GM19239 (cell line): ENCODE measurements at regions not wholly inside any gene's neighbourhood (a gene's known extent, or its start where the extent isn't known, plus 50 kb on each side); places are given as distances from the start of the nearest gene placed in this dataset.

ENCODE experiments used
- DNase-seq: peaks from one replicate; pipeline ENCODE4 v3.0.0; 2011; ENCODE audit warnings: low spot score; ENCODE audit not compliant: insufficient read length
- FAIRE-seq: peaks from 2 replicates; lab custom pipeline; 2011; peaks lifted over from hg19 to GRCh38; lab: Jason Lieb, UNC

DNA sequence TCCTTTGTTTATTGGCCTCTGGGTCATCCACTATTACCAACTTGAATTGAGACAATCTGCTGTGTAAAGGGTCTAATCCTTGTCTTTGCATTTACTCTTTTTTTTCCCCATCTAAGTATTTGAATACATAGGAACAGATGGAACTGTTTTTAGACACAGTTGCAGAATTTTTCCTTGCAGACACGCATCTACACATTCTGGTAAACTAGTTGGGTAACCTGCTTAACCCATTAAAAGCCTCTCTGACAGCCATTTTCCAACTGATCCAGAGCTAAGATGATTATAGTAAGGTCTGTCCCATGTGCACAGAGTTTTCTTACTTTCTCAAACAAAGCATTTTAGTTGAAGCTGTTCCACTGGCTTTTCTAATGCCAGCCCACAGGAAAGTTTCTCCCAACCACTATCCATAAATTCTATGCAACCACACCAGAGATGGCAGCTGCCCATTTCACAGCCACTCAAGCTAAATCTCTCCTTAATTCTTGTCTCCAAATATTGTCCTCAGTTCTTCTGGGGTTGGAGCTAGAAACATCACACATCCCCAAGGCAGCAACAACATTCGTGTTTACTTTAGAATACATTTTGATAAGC lies 492.1 kb downstream of the MAFB start:
- no peak for DNase-seq
- no peak for FAIRE-seq

DNA sequence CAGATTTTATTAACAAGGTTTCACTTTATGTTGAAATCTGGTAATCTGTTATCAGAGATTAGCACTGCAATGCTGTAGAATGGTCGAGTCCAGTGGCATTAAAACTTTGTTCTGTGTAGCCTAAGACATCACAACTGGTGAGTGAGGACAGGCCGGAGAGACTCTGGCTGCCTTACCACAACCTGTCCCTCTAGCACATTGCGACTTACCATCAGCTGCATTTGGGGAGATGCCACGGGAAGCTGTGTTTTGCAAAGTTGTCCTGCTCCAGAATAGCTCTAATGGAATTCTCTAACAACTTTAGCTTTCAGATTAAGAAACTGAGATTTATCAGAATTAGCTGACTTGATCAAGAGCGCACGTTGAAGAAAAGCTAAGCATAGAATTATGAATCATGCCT lies 493.3 kb downstream of the MAFB start:
- FAIRE-seq (no peak), DNase-seq (no peak)

DNA sequence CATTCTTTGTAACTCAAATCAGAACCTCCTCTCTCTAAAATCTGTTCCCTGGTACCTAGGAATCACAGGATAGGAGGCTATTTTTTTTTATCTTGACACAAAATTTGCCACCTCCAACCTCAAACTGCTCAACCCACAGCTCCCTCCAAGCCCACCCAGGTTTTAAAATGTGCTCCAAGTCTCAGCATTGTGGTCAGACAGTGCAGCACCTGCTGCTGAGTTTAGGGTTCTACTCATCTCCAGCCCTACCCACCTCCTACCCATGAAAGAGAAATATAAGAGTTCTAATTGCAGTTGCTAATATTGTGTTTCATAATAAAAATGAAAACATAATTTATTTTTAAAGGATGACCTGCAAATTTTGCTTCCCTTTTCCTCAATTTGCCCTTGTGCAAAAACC lies 496.5 kb downstream of the MAFB start:
- FAIRE-seq (no peak), DNase-seq (no peak)

DNA sequence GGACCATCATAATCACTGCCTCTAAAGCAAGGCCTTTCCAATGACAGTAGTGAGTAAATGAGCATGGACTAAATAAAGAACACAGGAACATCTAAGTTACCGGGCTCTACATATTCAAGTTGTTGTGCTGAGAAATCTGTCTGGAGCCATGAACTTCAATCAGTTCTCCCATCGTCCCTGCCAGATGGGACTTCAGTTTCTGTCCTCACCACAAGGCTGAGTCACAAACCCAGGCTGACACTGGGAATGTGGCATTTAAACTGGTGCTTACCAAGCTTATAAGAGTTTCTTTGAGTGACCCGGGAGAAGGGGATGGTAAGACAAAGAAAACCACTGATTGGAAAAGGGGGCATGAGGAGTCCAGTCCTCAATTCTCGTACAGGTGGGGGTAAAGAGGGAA lies 497.0 kb downstream of the MAFB start:
- DNase-seq (no peak), FAIRE-seq (no peak)

DNA sequence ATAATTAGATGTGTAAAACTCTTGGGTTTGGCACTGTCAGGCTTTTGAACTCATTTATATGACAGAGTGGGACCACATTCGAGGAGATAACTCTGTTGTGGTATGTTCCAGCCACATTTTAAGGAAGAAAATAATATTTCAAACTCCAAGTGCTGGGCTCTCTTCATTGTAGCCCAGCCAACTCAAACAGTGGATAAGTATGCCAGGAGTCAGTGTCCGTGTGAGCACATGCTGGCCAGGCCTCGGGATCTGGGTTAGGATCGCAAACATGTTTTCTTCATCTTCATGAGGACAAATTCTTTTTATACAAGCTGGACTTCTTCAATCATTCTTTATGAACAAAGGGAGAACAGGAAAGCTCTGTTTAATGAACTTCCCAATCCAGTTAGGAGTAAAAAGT lies 497.5 kb downstream of the MAFB start:
- DNase-seq (no peak), FAIRE-seq (no peak)

DNA sequence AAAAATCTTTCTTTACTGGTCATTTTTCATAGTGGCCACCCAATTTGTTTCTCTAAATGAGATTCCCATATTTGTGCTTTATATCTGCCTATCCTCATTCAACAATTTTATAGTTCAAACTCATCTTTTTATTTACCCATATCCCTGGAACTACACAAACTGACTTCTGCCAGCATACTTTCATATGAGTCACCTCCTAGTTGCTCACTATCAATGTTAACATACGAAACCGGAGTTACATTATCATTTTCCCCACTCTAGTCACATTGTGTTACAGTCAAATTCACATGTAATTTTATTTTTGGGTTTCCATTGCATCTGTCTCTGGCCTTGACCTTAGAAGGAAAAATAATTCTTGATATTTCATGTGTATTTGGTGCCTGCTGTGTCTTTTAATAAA lies 499.4 kb downstream of the MAFB start:
- no peak for FAIRE-seq
- no peak for DNase-seq

DNA sequence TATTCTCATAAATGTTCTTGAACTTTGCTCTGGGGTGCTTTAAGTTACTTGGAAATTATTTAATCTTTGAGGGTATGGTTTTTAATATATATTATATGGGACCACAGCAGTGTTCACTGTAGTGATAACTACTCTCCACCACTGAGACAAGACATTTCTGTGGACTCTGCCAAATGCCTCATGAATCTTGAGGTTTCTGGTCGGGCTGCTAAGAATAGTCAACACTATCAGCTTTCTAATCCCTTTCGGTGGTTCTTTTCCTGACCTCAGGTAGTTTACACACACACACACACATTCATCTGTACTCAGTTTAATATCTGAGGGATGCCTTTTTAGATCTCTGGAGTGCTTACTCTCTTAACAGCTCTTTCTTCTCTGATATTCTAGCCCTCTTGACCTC lies 500.7 kb downstream of the MAFB start:
- FAIRE-seq (no peak), DNase-seq (no peak)

DNA sequence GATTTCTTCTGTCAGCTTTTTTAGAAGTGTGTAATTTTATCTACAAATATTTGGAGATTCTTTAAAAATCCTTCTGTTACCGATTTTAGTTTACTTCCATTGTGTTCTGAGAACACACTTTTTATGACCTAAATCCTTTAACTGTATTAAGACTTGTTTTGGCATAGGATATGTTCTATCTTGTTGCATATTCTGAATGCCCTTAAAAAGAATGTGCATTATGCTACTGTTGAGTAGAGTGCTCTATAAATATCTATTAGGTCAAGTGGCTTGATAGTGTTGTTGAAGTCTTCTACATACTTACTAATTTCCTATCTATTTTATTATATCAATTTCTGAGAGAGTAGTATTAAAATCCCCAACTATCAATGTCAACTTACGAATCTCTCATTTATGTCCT lies 502.2 kb downstream of the MAFB start:
- FAIRE-seq (no peak), DNase-seq (no peak)

DNA sequence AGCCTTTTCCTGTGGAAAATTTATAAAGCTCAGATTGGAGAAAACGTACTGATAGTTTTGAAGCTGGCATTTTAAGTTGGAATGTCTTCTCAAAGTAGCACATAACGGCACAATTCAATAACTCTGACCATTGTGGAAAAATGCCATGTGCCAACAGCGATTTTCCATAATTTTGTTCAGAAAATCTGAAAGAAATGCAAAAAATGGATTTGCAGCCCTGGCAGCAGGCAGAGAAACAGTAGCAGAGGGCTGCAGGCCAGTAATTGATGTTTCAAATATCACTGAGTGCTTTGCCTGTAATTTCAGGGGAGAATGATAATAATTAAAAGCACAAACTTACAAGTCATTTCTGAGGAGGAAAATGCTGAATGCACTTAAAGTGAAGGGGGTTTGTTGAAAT lies 507.4 kb downstream of the MAFB start:
- no peak for FAIRE-seq
- no peak for DNase-seq

DNA sequence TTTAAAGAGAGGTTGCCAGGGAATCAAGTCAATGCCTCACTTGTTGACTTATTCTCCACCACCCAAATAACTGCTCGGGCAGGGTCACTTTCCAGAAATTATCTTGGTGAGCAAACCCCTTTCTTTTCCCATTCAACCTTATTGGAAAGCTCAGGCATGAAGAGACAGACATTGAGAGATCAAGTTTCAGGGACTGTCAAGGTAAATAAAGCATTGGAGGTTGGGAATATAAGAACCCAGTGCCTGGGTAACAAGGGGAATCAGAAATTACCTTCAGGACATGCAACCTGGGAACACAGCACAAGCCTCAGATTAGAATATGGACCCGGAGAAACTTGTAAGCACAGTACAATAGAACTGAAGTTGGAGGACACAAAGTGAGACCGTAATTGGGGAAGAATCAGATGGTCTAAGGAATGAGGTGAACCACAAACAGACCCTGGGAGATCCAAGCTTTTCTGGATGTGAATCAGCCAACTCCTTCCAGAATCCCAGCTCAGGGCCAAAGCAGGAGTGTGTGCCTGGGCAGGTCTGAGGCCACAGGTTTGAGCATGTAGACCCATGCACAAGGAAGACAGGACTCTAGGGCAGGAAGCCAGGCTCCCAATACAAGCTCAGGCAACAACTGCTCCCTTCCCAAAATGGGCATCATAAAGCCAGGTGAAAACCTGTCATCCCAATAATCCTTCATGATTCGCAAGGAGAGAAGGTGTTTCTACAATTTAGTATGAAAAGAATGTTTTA lies 512.8 kb downstream of the MAFB start:
- no peak for FAIRE-seq
- DNase-seq = no peak

DNA sequence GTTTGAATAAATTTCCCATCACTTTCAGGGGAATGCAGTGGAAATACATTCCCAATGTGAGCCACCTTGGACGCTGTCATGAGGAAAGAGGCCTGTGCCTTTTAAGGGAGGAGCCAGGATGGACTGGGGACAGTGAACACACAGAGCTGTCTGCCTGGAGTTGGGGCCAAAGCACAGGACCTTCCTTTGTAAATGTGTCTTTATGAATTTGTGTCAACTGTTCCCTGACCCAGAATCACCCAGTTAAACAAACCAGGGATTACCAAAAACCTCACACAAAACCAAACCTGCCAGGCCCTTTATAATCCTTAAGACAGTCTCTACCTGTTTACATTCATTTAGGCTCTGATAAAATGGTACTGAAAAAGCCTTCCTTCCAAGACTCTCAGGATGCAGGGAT lies 513.7 kb downstream of the MAFB start:
- FAIRE-seq (no peak), DNase-seq (no peak)

DNA sequence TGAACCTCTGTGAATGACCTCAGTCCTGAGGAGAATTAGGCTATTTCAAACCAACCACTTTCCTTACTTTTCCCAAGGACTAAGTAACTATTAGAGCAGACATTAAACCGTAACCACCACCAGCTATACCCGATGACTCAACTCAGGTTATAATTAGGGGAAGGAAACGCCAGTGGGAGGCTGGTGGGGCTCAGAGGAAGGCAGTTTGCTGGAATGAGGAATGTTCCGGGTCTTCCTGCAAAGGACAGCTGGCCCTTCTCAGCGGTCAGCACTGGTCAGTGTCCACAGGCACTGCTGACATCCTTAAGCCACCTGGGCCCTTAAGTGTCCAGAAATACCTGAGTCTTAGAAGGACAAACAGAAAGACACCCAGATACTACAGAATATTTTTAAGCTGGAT lies 515.2 kb downstream of the MAFB start:
- FAIRE-seq = no peak
- DNase-seq = no peak

DNA sequence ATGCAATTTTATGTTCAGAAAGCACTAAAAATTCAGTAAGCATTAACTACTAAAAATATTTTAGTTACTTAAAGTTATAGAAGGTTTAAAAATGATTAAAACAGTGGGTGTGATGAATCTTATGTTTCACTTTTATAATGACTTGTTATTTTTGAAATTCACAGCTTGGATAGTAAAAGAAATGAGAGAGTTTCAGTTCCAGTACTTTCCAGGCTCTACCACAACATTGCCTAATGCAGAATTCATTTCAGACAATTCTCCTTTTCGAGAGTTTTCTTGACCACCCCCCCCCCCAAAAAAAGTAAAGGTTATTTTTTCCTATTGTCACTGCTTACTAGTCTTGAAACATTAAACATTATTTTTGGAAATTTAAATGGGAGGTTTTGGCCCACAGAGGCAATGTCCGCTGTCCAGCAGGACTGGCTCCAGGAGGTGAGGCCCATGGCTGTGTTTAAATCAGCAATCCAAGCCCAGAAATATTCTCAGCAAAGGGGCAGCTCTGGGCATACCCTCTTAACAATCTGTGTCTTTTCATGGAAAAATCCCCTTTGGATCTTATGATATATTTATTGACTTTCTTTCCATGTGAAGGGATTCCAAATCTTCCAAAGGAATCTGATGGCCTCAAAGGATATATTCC lies 519.9 kb downstream of the MAFB start:
- FAIRE-seq (no peak), DNase-seq (no peak)

DNA sequence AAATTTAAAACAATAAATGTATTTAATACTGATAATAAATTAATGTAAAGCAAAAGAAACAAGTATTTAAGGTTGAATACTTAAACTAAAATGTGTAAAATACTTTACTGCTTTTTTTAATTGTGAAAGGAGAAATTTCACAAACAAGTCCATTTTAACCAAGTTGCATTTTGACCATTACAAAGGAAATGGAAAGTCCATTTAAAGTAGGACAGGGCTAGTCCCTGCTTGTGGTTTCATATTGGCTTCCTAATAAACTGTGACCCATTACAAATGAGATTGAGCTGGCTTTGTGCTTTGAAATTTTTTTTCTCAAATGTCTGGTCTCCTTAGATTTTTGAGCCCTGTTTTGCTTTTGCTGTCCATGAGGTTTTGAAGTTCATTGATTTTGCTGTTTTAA lies 527.6 kb downstream of the MAFB start:
- no peak for DNase-seq
- FAIRE-seq = no peak

DNA sequence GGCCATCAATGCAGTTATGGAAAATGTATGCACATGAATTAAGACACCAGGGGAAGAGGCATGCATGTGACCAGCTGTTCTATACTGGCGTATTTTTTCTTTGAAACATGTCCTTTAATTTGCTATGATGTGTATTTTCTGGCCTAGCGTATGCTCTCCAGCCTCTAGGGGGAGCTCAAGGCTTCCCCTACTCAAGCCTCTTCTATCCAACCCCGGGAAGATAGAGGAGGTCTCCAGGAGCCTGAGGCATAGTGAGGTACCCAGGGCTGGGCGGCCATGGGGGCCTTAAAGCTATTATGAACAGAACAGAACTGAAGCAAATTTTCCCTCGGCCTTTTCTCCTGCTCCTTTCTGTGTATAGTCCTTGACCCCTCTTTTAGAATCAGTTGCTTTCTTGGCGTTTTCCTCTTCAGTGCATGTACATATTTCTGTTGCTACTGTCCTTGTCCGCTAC lies 528.9 kb downstream of the MAFB start:
- DNase-seq (peak; percentile 9), FAIRE-seq (peak; percentile 79)

DNA sequence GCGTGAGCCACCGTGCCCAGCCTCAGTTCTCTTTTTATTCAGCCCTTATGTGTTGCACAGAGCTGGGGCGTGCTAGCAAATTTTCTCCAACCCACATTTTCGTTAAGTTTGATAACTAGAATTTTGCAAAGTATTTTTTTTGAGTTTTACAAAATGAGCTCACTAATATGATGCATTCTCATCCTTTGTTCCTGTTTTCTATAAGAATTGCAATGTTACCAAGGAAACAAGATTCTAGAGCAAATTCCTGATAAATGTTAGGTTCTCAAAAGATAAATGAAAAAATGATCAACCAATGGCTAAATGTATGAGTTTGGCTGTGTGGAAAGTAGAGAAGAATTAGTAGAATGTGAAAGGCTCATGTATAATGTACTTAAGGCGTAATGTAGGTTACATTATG lies 529.8 kb downstream of the MAFB start:
- DNase-seq (no peak), FAIRE-seq (no peak)

DNA sequence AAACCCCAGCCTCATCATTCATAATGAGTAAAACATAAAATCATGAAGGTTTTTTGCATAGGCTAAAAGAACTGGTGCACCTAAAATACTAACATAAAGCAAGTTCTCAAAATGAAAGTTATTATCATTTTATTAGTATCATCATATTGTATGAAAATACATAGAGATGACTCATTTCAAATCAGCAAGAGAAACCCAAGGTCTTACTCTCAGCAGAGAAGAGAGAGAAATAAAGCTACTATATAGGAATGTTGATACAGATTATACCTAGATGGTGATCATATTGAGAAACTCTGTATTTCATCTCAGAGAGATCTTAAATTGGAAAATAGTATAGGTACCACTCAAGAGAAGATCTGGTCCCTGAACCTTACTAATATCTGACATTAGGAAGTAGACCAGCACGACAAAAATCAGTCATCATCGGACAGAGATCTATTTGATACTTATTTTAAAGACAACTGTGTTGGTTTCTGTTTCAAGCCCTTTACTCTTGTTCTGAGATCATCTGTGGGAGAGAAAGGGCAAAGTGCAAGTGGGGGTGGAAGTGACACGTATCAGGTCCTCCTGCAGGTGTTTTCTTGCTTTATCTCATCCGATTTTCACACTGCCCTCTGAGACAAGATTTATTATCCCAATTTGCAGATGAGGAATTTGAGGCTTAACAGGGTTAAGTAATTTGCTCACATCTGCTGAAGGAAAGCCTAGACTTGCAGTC lies 532.3 kb downstream of the MAFB start:
- FAIRE-seq = peak; percentile 97

DNA sequence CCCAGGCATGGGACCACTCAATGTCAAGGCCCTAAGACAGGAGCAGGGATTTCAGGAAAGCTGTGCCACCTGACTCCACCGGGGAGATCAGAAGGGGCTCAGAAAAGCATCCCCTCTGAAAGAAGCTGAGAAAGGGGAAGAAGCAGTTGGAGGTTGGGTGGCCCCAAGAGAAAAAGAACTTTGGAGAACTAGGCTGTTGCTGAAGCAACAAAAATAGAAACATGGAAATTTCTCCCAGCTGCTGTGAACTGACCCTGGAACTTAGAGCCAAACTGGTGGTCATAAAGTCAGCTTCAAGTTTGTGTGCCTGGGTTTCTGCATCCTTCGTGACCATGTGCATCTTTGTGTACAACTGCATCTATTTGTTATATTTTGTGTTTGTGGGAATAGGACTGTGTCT lies 534.5 kb downstream of the MAFB start:
- no peak for DNase-seq
- FAIRE-seq = no peak

More for the DNA sequence above, 532.3 kb downstream of the MAFB start:
- DNase-seq = peak; percentile 39

DNA sequence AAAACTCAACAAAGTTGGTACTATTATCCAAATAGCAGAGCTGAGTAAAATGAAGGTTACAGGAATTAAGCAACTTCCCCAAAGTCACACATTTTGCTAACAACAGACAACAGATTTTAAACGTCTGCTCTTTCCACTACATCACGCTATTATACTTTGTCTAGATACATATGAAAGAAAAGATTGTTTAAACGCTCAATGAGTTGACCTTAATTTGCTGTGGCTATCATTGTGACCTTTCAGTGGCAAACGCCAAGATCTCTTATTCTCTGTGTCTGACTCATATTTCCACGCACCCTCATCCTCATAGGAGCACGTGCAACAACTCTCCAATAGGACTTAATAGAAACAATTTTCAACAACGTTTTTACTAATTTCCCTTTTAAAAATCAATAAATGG lies 540.1 kb downstream of the MAFB start:
- DNase-seq (no peak), FAIRE-seq (no peak)

DNA sequence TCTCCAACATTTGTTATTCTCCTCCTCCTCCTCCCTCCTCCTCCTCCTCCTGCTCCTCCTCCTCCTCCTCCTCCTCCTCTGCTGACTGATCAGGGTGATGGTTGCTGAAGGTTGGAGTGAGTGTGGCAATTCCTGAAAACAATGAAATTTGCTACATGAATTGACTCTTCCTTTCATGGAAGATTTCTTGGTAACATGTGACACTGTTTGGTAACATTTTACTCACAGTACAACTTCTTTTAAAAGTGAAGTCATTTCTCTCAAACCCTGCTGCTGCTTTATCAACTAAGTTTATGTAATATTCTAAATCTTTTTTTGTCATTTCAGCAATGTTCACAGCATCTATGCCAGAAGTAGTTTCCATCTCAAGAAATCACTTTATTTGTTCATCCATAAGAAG lies 543.0 kb downstream of the MAFB start:
- DNase-seq (no peak), FAIRE-seq (no peak)

DNA sequence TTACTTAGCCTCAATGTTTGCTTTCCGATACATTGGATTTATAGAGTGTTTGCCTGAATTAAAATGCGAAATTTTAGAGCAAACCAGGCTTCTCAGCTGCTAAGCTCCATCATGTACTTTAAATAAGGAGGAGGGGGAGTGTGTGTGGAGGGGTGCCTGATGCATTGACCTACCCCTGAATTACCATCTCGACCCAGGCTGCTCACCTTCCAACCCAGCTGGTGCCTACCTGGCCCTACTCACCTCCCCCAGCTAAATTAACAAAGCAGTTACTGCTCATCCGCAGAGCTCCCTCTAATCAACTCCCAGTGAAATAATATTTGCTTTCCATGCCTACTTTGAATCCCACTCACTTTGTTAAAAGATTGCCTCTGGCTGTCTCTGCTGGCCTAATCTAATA lies 544.5 kb downstream of the MAFB start:
- no peak for DNase-seq
- FAIRE-seq = no peak
